NCI-H1105 (cell line): ENCODE measurements at regions not wholly inside any gene's neighbourhood (a gene's known extent, or its start where the extent isn't known, plus 50 kb on each side); places are given as distances from the start of the nearest gene placed in this dataset.
"Not testable (repeated sequence)": the region's sequence is repeated elsewhere in the genome, so short reads cannot be mapped to it uniquely, and the experiment has no call there.

ENCODE experiments used
- DNase-seq: peaks from one replicate; lab custom pipeline; 2025; lab: John Stamatoyannopoulos, UW

GRCh38 chr14:105659935-105660527 lies 133.6 kb downstream of the TMEM121 start:
- no peak for DNase-seq

GRCh38 chr14:105660816-105661531 lies 134.6 kb downstream of the TMEM121 start:
- DNase-seq, result no peak

- DNase-seq, result not testable (repeated sequence)
Observed at GRCh38 chr14:105662043-105662442, 135.7 kb downstream of the TMEM121 start.

GRCh38 chr14:105662592-105662991 lies 136.2 kb downstream of the TMEM121 start:
- not testable (repeated sequence) for DNase-seq

GRCh38 chr14:105663323-105663722 lies 136.9 kb downstream of the TMEM121 start:
- not testable (repeated sequence) for DNase-seq

- not testable (repeated sequence) for DNase-seq
Observed at GRCh38 chr14:105663818-105664596, 137.6 kb downstream of the TMEM121 start.

GRCh38 chr14:105664691-105665090 lies 138.3 kb downstream of the TMEM121 start:
- no peak for DNase-seq

GRCh38 chr14:105665247-105665950 lies 139.0 kb downstream of the TMEM121 start:
- no peak for DNase-seq

GRCh38 chr14:105665951-105666277 lies 139.5 kb downstream of the TMEM121 start:
- DNase-seq, result no peak

- no peak for DNase-seq
Observed at GRCh38 chr14:105666420-105666819, 140.0 kb downstream of the TMEM121 start.

- DNase-seq, result not testable (repeated sequence)
Observed at GRCh38 chr14:105666991-105667662, 140.7 kb downstream of the TMEM121 start.

- DNase-seq, result not testable (repeated sequence)
Observed at GRCh38 chr14:105667663-105668020, 141.3 kb downstream of the TMEM121 start.

GRCh38 chr14:105668021-105668420 lies 141.6 kb downstream of the TMEM121 start:
- DNase-seq, result not testable (repeated sequence)

GRCh38 chr14:105668471-105669230 lies 142.3 kb downstream of the TMEM121 start:
- not testable (repeated sequence) for DNase-seq

- DNase-seq, result not testable (repeated sequence)
Observed at GRCh38 chr14:105669231-105669610, 142.8 kb downstream of the TMEM121 start.

- not testable (repeated sequence) for DNase-seq
Observed at GRCh38 chr14:105669646-105670045, 143.3 kb downstream of the TMEM121 start.

GRCh38 chr14:105672450-105673200 lies 146.2 kb downstream of the TMEM121 start:
- not testable (repeated sequence) for DNase-seq

GRCh38 chr14:105675433-105675832 lies 149.1 kb downstream of the TMEM121 start:
- DNase-seq, result not testable (repeated sequence)

GRCh38 chr14:105675905-105676670 lies 149.7 kb downstream of the TMEM121 start:
- DNase-seq, result not testable (repeated sequence)
